ENCODE measurements at regions not wholly inside any gene's neighbourhood (a gene's known extent, or its start where the extent isn't known, plus 50 kb on each side); places are given as distances from the start of the nearest gene placed in this dataset.
A peak's percentile ranks its signal among the peaks of the same experiment; 100 is the strongest.

- intact Hi-C loops (cut with micrococcal nuclease): loop anchor here (5.0 kb wide), 1 partner anchor 92 kb away; the partner anchor contains the start of gene PRKAB2
- Histone ChIP-seq H4K20me1 (replicated peaks; ENCODE audit: control insufficient read depth, insufficient read depth, low read length) (no peaks in the 10 kb centered on the region), H3K27me3 (ENCODE audit: control insufficient read depth in 2 of 2, insufficient read depth in 2 of 2, low read length in 2 of 2) (peaks cover 41 to 47% of the 10 kb centered on the region in 2 experiments), H3K4me2 (ENCODE audit: insufficient read depth, low read length) (no peak overlapping the region), H3K79me2 (ENCODE audit: control insufficient read depth, insufficient read depth, low read length) (no peaks in the 10 kb centered on the region), H3K9me3 (replicated peaks; ENCODE audit: control insufficient read depth, insufficient read depth, low read depth, low read length) (no peaks in the 10 kb centered on the region), H3K9me1 (ENCODE audit: control insufficient read depth, insufficient read depth, low read length) (no peaks in the 10 kb centered on the region), H3K36me3 (ENCODE audit: control insufficient read depth, insufficient read depth, low read length) (no peaks in the 10 kb centered on the region), H3K4me3 (no peak overlapping the region), H3K4me1 (replicated peaks in 1 of 2; ENCODE audit: control insufficient read depth in 2 of 2, insufficient read depth in 2 of 2, low read length in 2 of 2) (peaks cover 5 to 33% of the 10 kb centered on the region in 2 experiments; a peak in 4 of 5 replicates), H3K9ac (ENCODE audit: insufficient read depth in 1 of 2, low read depth in 2 of 2, low read length in 2 of 2) (no peak overlapping the region; a peak in 1 of 4 replicates), H2AFZ (ENCODE audit: low read depth, low read length) (no peak overlapping the region), H3K27ac (ENCODE audit: extremely low read depth, low read depth, low read length) (no peak overlapping the region)
- POLR2A ChIA-PET: no interaction called here
- DNase-seq (ENCODE audit: extremely low read depth in 1 of 4, low spot score in 3 of 4) (no peak), ATAC-seq (no peak), FAIRE-seq (no peak)
- no TSS peak for BruUV-seq (replicated peaks)
- in situ Hi-C loops (cut with MboI): no loop called here
- WGBS (ENCODE audit: insufficient coverage, low coverage, missing lambda C conversion rate): 25% methylated on average over 31 of the region's 35 CpGs
- CTCF ChIA-PET (ENCODE audit: low intra/inter-chr PET ratio): no interaction called here
- no peak for TF ChIP-seq ZNF668 (CRISPR knock-in tag; IDR thresholded peaks at IDR 0.05)
- TF ChIP-seq MEF2D (tag; conservative IDR thresholded peaks at IDR 0.05; ENCODE audit: low read depth): no peak
Observed at GRCh38 chr1:147080006-147080661, 92.1 kb downstream of the PRKAB2 start.

GRCh38 chr1:147079400-147080005 lies 92.8 kb downstream of the PRKAB2 start:
- peaks cover 44 to 52% of the 10 kb centered on the region in 2 experiments for H3K27me3 ChIP-seq (ENCODE audit: control insufficient read depth in 2 of 2, insufficient read depth in 2 of 2, low read length in 2 of 2)
- 41% methylated on average over 28 of the region's 45 CpGs for WGBS (ENCODE audit: insufficient coverage, low coverage, missing lambda C conversion rate)
- CTCF ChIA-PET (ENCODE audit: low intra/inter-chr PET ratio): no interaction called here
- ATAC-seq (no peak), FAIRE-seq (no peak), DNase-seq (ENCODE audit: extremely low read depth in 1 of 4, low spot score in 3 of 4) (no peak)
- H3K4me2 ChIP-seq (ENCODE audit: insufficient read depth, low read length): no peak overlapping the region
- H4K20me1 ChIP-seq (replicated peaks; ENCODE audit: control insufficient read depth, insufficient read depth, low read length): no peaks in the 10 kb centered on the region
- no peaks in the 10 kb centered on the region for H3K36me3 ChIP-seq (ENCODE audit: control insufficient read depth, insufficient read depth, low read length)
- no peaks in the 10 kb centered on the region for H3K79me2 ChIP-seq (ENCODE audit: control insufficient read depth, insufficient read depth, low read length)
- no peak overlapping the region for H2AFZ ChIP-seq (ENCODE audit: low read depth, low read length)
- H3K4me3 ChIP-seq: no peak overlapping the region
- intact Hi-C loops (cut with micrococcal nuclease): loop anchor here (5.0 kb wide), 1 partner anchor 93 kb away; the partner anchor contains the start of gene PRKAB2
- TF ChIP-seq MAZ (CRISPR knock-in tag; conservative IDR thresholded peaks at IDR 0.05 in 1 of 2, IDR thresholded peaks at IDR 0.05 in 1 of 2) (no peak), OTX1 (CRISPR knock-in tag; IDR thresholded peaks at IDR 0.05) (no peak), NFIC (IDR thresholded peaks at IDR 0.05) (peak; percentile 49; the same call in 1 of the 2 replicates), CHD2 (IDR thresholded peaks at IDR 0.05; ENCODE audit: low read depth, low read length) (no peak), PTBP1 (IDR thresholded peaks at IDR 0.05; ENCODE audit: low read depth, low read length) (no peak), ILK (tag; IDR thresholded peaks at IDR 0.05; ENCODE audit: borderline replicate concordance, low read depth) (no peak)
- no peaks in the 10 kb centered on the region for H3K9me3 ChIP-seq (replicated peaks; ENCODE audit: control insufficient read depth, insufficient read depth, low read depth, low read length)
- in situ Hi-C loops (cut with MboI): no loop called here
- POLR2A ChIA-PET: no interaction called here
- H3K4me1 ChIP-seq (replicated peaks in 1 of 2; ENCODE audit: control insufficient read depth in 2 of 2, insufficient read depth in 2 of 2, low read length in 2 of 2): peaks cover 5 to 33% of the 10 kb centered on the region in 2 experiments; a peak in 4 of 5 replicates
- H3K9ac ChIP-seq (ENCODE audit: insufficient read depth in 1 of 2, low read depth in 2 of 2, low read length in 2 of 2): no peak overlapping the region
- H3K27ac ChIP-seq (ENCODE audit: extremely low read depth, low read depth, low read length): no peak overlapping the region
- H3K9me1 ChIP-seq (ENCODE audit: control insufficient read depth, insufficient read depth, low read length): no peaks in the 10 kb centered on the region
- no TSS peak for BruUV-seq (replicated peaks)

Measured in K562 (cell line).